Activated CD8-positive, alpha-beta T cell treated with anti-CD3 and anti-CD28 coated beads for 36 hours (primary cell): ENCODE measurements at regions not wholly inside any gene's neighbourhood (a gene's known extent, or its start where the extent isn't known, plus 50 kb on each side); places are given as distances from the start of the nearest gene placed in this dataset.

Source experiments
- ATAC-seq: fragments of 200-7000 bp; cut with Tn5 transposase; one replicate; pipeline ENCODE4 v1.10.0; 2021; ENCODE audit warnings: mild to moderate bottlenecking, moderate library complexity
- CTCF ChIA-PET: fragments of 350-600 bp; sonication (Branson Sonifier 250); formaldehyde crosslinking; loops from one replicate; lab custom pipeline; 2021; ENCODE audit warnings: antibody characterized with exemption; lab: Charles Lee
- POLR2A ChIA-PET: fragments of 350-600 bp; sonication (Branson Sonifier 250); formaldehyde crosslinking; loops from one replicate; lab custom pipeline; 2021; ENCODE audit warnings: antibody characterized with exemption; lab: Charles Lee
- DNase-seq: peaks from one replicate; pipeline ENCODE4 v3.0.0-alpha.2; 2020
- H3K27ac Mint-ChIP-seq: one replicate; pipeline ENCODE4 v1.8.0; 2021; ENCODE audit warnings: mild to moderate bottlenecking, mixed read lengths
- H3K27me3 Mint-ChIP-seq: one replicate; pipeline ENCODE4 v1.8.0; 2021; ENCODE audit warnings: mixed read lengths
- H3K36me3 Mint-ChIP-seq: one replicate; pipeline ENCODE4 v1.8.0; 2021; ENCODE audit warnings: low read depth, mixed read lengths
- H3K4me1 Mint-ChIP-seq: one replicate; pipeline ENCODE4 v1.8.0; 2021; ENCODE audit warnings: low read depth, mixed read lengths
- H3K4me3 Mint-ChIP-seq: one replicate; pipeline ENCODE4 v1.8.0; 2021; ENCODE audit warnings: mild to moderate bottlenecking, moderate library complexity, mixed read lengths
- H3K9me3 Mint-ChIP-seq: one replicate; pipeline ENCODE4 v1.8.0; 2021; ENCODE audit warnings: mixed read lengths
- CTCF ChIP-seq: fragments of 200-600 bp; IDR thresholded peaks from one replicate; pipeline ENCODE4 v1.8.0; 2022; ENCODE audit warnings: antibody characterized with exemption, mild to moderate bottlenecking
- intact Hi-C: fragments of 100-400 bp; cut with micrococcal nuclease; formaldehyde crosslinking; loops from one replicate; pipeline ENCODE4 v1.10.0; 2022

GRCh38 chr4:18932730-18933339 is 911.3 kb upstream of the LCORL start:
- intact Hi-C loops: no loop called here
- Mint-ChIP-seq H3K36me3 (no peaks in the 10 kb centered on the region), H3K27ac (no peak overlapping the region), H3K4me1 (no peaks in the 10 kb centered on the region), H3K27me3 (no peaks in the 10 kb centered on the region), H3K4me3 (no peak overlapping the region), H3K9me3 (peaks cover 17% of the 10 kb centered on the region)
- no peak for TF ChIP-seq CTCF
- POLR2A ChIA-PET: no interaction called here
- CTCF ChIA-PET: no interaction called here
- no peak for ATAC-seq
- no peak for DNase-seq

- no peaks in the 10 kb centered on the region for H3K27me3 Mint-ChIP-seq
- no peaks in the 10 kb centered on the region for H3K36me3 Mint-ChIP-seq
- intact Hi-C loops: no loop called here
- H3K9me3 Mint-ChIP-seq: peaks cover 17% of the 10 kb centered on the region
- no peaks in the 10 kb centered on the region for H3K4me1 Mint-ChIP-seq
- no peak for TF ChIP-seq CTCF
- no peak overlapping the region for H3K4me3 Mint-ChIP-seq
- POLR2A ChIA-PET: no interaction called here
- no peak for DNase-seq
- CTCF ChIA-PET: no interaction called here
- no peak overlapping the region for H3K27ac Mint-ChIP-seq
- no peak for ATAC-seq
Observed at GRCh38 chr4:18931643-18932377, 910.3 kb upstream of the LCORL start.

GRCh38 chr4:18930487-18930886 is 908.9 kb upstream of the LCORL start:
- DNase-seq (no peak), ATAC-seq (no peak)
- H3K36me3 Mint-ChIP-seq: no peaks in the 10 kb centered on the region

GRCh38 chr4:18923496-18924161 is 902.1 kb upstream of the LCORL start:
- Mint-ChIP-seq H3K9me3 (peaks cover 7% of the 10 kb centered on the region), H3K4me1 (no peaks in the 10 kb centered on the region), H3K27me3 (no peaks in the 10 kb centered on the region), H3K36me3 (no peaks in the 10 kb centered on the region), H3K27ac (no peak overlapping the region), H3K4me3 (no peak overlapping the region)
- ChIA-PET CTCF (no interaction called here), POLR2A (no interaction called here)
- ATAC-seq (no peak), DNase-seq (no peak)
- intact Hi-C loops: no loop called here
- no peak for TF ChIP-seq CTCF

More at GRCh38 chr4:18930487-18930886, 908.9 kb upstream of the LCORL start:
- no peak overlapping the region for H3K27ac Mint-ChIP-seq
- intact Hi-C loops: no loop called here
- no peak for TF ChIP-seq CTCF
- no peak overlapping the region for H3K4me3 Mint-ChIP-seq
- POLR2A ChIA-PET: no interaction called here
- H3K9me3 Mint-ChIP-seq: peaks cover 9% of the 10 kb centered on the region
- CTCF ChIA-PET: no interaction called here
- no peaks in the 10 kb centered on the region for H3K4me1 Mint-ChIP-seq
- no peaks in the 10 kb centered on the region for H3K27me3 Mint-ChIP-seq

- Mint-ChIP-seq H3K27ac (no peak overlapping the region), H3K27me3 (no peaks in the 10 kb centered on the region), H3K36me3 (no peaks in the 10 kb centered on the region), H3K4me1 (no peaks in the 10 kb centered on the region), H3K4me3 (no peak overlapping the region), H3K9me3 (peaks cover 9% of the 10 kb centered on the region)
- intact Hi-C loops: no loop called here
- no peak for DNase-seq
- no peak for TF ChIP-seq CTCF
- ChIA-PET CTCF (no interaction called here), POLR2A (no interaction called here)
- no peak for ATAC-seq
Observed at GRCh38 chr4:18917689-18918088, 896.1 kb upstream of the LCORL start.
